Caco-2 (cell line): ENCODE measurements at regions not wholly inside any gene's neighbourhood (a gene's known extent, or its start where the extent isn't known, plus 50 kb on each side); places are given as distances from the start of the nearest gene placed in this dataset.

ENCODE experiments used
- BruUV-seq: library from RNA; stranded (reverse); fragments of 400-500 nt; replicated peaks from 2 replicates; lab custom pipeline; 2021; lab: Mats Ljungman, UMichigan
- CTCF ChIA-PET: fragments of 300-600 bp; sonication (Branson Sonifier 250); formaldehyde crosslinking; loops from one replicate; lab custom pipeline; 2022; ENCODE audit warnings: antibody characterized with exemption; lab: Charles Lee
- POLR2A ChIA-PET: fragments of 300-600 bp; sonication (Branson Sonifier 250); formaldehyde crosslinking; loops from one replicate; lab custom pipeline; 2022; ENCODE audit warnings: antibody characterized with exemption; lab: Charles Lee
- DNase-seq, 2 experiments: peaks; one replicate each; pipeline versions ENCODE4 v3.0.0 to v3.0.0-alpha.2; 2020 to 2022
- H3K27me3 ChIP-seq: replicated peaks from 2 replicates; pipeline ENCODE4 v1.6.0; 2011; ENCODE audit warnings: low read length; ENCODE audit not compliant: control insufficient read depth, insufficient read depth
- H3K36me3 ChIP-seq: 2 replicates; pipeline ENCODE4 v1.5.1; 2011; ENCODE audit warnings: low read length; ENCODE audit not compliant: control insufficient read depth, insufficient read depth
- H3K4me1 ChIP-seq: fragments of 250-450 bp; sonication (Bioruptor Pico); 2 replicates; pipeline ENCODE4 v1.5.1; 2020; ENCODE audit warnings: mild to moderate bottlenecking
- H3K4me3 ChIP-seq: 2 replicates; pipeline ENCODE4 v1.5.1; 2011; ENCODE audit warnings: low read depth, mild to moderate bottlenecking, control low read depth, low read length
- H3K9me3 ChIP-seq: fragments of 250-450 bp; sonication (Bioruptor Pico); 2 replicates; pipeline ENCODE4 v1.5.1; 2020; ENCODE audit warnings: mild to moderate bottlenecking, moderate library complexity
- H3K27ac Mint-ChIP-seq: one replicate; pipeline ENCODE4 v1.8.0; 2022; ENCODE audit warnings: mixed read lengths; ENCODE audit not compliant: unreplicated experiment
- H3K27me3 Mint-ChIP-seq: one replicate; pipeline ENCODE4 v1.8.0; 2022; ENCODE audit warnings: mixed read lengths; ENCODE audit not compliant: insufficient read depth, unreplicated experiment
- H3K36me3 Mint-ChIP-seq: one replicate; pipeline ENCODE4 v1.8.0; 2022; ENCODE audit warnings: mild to moderate bottlenecking, mixed read lengths; ENCODE audit not compliant: insufficient read depth, unreplicated experiment
- H3K4me1 Mint-ChIP-seq: one replicate; pipeline ENCODE4 v1.8.0; 2022; ENCODE audit warnings: low read depth, mixed read lengths; ENCODE audit not compliant: unreplicated experiment
- H3K4me3 Mint-ChIP-seq: one replicate; pipeline ENCODE4 v1.8.0; 2022; ENCODE audit warnings: mild to moderate bottlenecking, moderate library complexity, mixed read lengths; ENCODE audit not compliant: unreplicated experiment
- H3K9me3 Mint-ChIP-seq: one replicate; pipeline ENCODE4 v1.8.0; 2022; ENCODE audit warnings: mixed read lengths; ENCODE audit not compliant: unreplicated experiment
- CTCF ChIP-seq, 2 experiments: fragments of 200-600 bp in 1 of 2; IDR thresholded peaks; 1 replicate in 1 of 2; 2 replicates in 1 of 2; pipeline versions ENCODE4 v1.5.1 to v1.8.0; 2011 to 2022; ENCODE audit warnings: antibody characterized with exemption in 1 of 2, control low read depth in 1 of 2, inconsistent platforms in 1 of 2, low read depth in 1 of 2, low read length in 1 of 2, mild to moderate bottlenecking in 1 of 2, moderate library complexity in 1 of 2; ENCODE audit not compliant: insufficient read depth in 1 of 2, severe bottlenecking in 1 of 2, unreplicated experiment in 1 of 2
- intact Hi-C: fragments of 100-400 bp; cut with micrococcal nuclease; formaldehyde crosslinking; loops from one replicate; pipeline ENCODE4 v1.10.0; 2022; ENCODE audit not compliant: unreplicated experiment

- no peaks in the 10 kb centered on the region for H3K4me1 ChIP-seq
- H3K36me3 ChIP-seq = no peaks in the 10 kb centered on the region
- no TSS peak for BruUV-seq
- Mint-ChIP-seq H3K27me3 (peaks cover 13% of the 10 kb centered on the region), H3K36me3 (no peaks in the 10 kb centered on the region), H3K4me1 (no peaks in the 10 kb centered on the region), H3K9me3 (no peaks in the 10 kb centered on the region), H3K4me3 (no peak overlapping the region), H3K27ac (no peak overlapping the region)
- DNase-seq = no peak
- intact Hi-C loops = no loop called here
- ChIA-PET POLR2A (no interaction called here), CTCF (interaction anchor here (0.5 kb wide), 1 partner anchor 223 kb away, joined by 3 read pairs; no protein-coding TSS in a partner anchor)
- H3K9me3 ChIP-seq = no peaks in the 10 kb centered on the region
- H3K4me3 ChIP-seq = no peak overlapping the region
- TF ChIP-seq CTCF (IDR thresholded peaks at IDR 0.05; ENCODE audit: insufficient read depth in 1 of 2, low read depth in 1 of 2, low read length in 1 of 2, severe bottlenecking in 1 of 2, unreplicated experiment in 1 of 2) = no peak
- H3K27me3 ChIP-seq = no peaks in the 10 kb centered on the region; the same call in 1 of the 2 replicates
These were observed 87.5 kb upstream of the SOX9 start for GRCh38 chr17:72033334-72033733.

GRCh38 chr17:72034000-72034399, 86.8 kb upstream of the SOX9 start:
- Mint-ChIP-seq H3K9me3 (no peaks in the 10 kb centered on the region), H3K4me1 (no peaks in the 10 kb centered on the region), H3K27me3 (peaks cover 14% of the 10 kb centered on the region), H3K36me3 (no peaks in the 10 kb centered on the region), H3K27ac (no peak overlapping the region), H3K4me3 (no peak overlapping the region)
- H3K27me3 ChIP-seq = no peaks in the 10 kb centered on the region; the same call in 1 of the 2 replicates
- DNase-seq = no peak
- ChIA-PET POLR2A (no interaction called here), CTCF (no interaction called here)
- no peaks in the 10 kb centered on the region for H3K9me3 ChIP-seq
- intact Hi-C loops = no loop called here
- no peak overlapping the region for H3K4me3 ChIP-seq
- H3K36me3 ChIP-seq = no peaks in the 10 kb centered on the region
- TF ChIP-seq CTCF (IDR thresholded peaks at IDR 0.05; ENCODE audit: insufficient read depth in 1 of 2, low read depth in 1 of 2, low read length in 1 of 2, severe bottlenecking in 1 of 2, unreplicated experiment in 1 of 2) = no peak
- H3K4me1 ChIP-seq = no peaks in the 10 kb centered on the region
- BruUV-seq = no TSS peak

- peaks cover 15% of the 10 kb centered on the region for H3K27me3 Mint-ChIP-seq
- CTCF ChIA-PET = no interaction called here
- Histone ChIP-seq H3K27me3 (no peaks in the 10 kb centered on the region; the same call in 1 of the 2 replicates), H3K9me3 (no peaks in the 10 kb centered on the region), H3K4me3 (no peak overlapping the region), H3K36me3 (no peaks in the 10 kb centered on the region), H3K4me1 (no peaks in the 10 kb centered on the region)
- POLR2A ChIA-PET = no interaction called here
- no peak overlapping the region for H3K4me3 Mint-ChIP-seq
- intact Hi-C loops = no loop called here
- TF ChIP-seq CTCF (IDR thresholded peaks at IDR 0.05; ENCODE audit: insufficient read depth in 1 of 2, low read depth in 1 of 2, low read length in 1 of 2, severe bottlenecking in 1 of 2, unreplicated experiment in 1 of 2) = no peak
- H3K27ac Mint-ChIP-seq = no peak overlapping the region
- H3K36me3 Mint-ChIP-seq = no peaks in the 10 kb centered on the region
- no peaks in the 10 kb centered on the region for H3K9me3 Mint-ChIP-seq
- no peak for DNase-seq
- H3K4me1 Mint-ChIP-seq = no peaks in the 10 kb centered on the region
- no TSS peak for BruUV-seq
These were observed 82.4 kb upstream of the SOX9 start for GRCh38 chr17:72038427-72038826.
